Suprapubic skin (tissue), 4 donors: ENCODE measurements at regions not wholly inside any gene's neighbourhood (a gene's known extent, or its start where the extent isn't known, plus 50 kb on each side); places are given as distances from the start of the nearest gene placed in this dataset.
"Not testable (repeated sequence)": the region's sequence is repeated elsewhere in the genome, so short reads cannot be mapped to it uniquely, and the experiment has no call there.

Experiments used
- DNase-seq, 2 donors: peaks; one replicate each; pipeline ENCODE4 v3.0.0-alpha.2; 2019; ENCODE audit warnings: low spot score in 2 of 2
- H3K27ac ChIP-seq: fragments of 200-600 bp; sonication (generic); one replicate; pipeline ENCODE4 v1.5.1; 2019
- H3K27me3 ChIP-seq: fragments of 200-600 bp; sonication (generic); one replicate; pipeline ENCODE4 v1.5.1; 2019
- H3K36me3 ChIP-seq: fragments of 200-600 bp; sonication (generic); one replicate; pipeline ENCODE4 v1.5.1; 2019
- H3K4me1 ChIP-seq: fragments of 200-600 bp; sonication (generic); one replicate; pipeline ENCODE4 v1.5.1; 2019
- H3K4me3 ChIP-seq: fragments of 200-600 bp; sonication (generic); one replicate; pipeline ENCODE4 v1.5.1; 2019; ENCODE audit warnings: mild to moderate bottlenecking
- H3K9me3 ChIP-seq: fragments of 200-600 bp; sonication (generic); one replicate; pipeline ENCODE4 v1.5.1; 2019
- EP300 ChIP-seq: sonication (generic); formaldehyde crosslinking; IDR thresholded peaks from one replicate; pipeline ENCODE4 v1.6.1; 2017; ENCODE audit warnings: antibody characterized with exemption
- POLR2A ChIP-seq, 2 donors: fragments of 450-650 bp; IDR thresholded peaks; one replicate each; pipeline ENCODE4 v1.6.1; 2017; ENCODE audit warnings: antibody characterized with exemption in 2 of 2, mild to moderate bottlenecking in 2 of 2, moderate library complexity in 2 of 2
- POLR2AphosphoS5 ChIP-seq, 3 donors: sonication (generic); formaldehyde crosslinking; IDR thresholded peaks; one replicate each; pipeline ENCODE4 v1.6.1; 2017; ENCODE audit warnings: antibody characterized with exemption in 3 of 3
- WGBS: methylation state at CpG from one replicate; pipeline ENCODE4 v1.1.5; 2018; 5-methylcytosine and 5-hydroxymethylcytosine counted together
- TF ChIP-seq, protein P1 (sequence below), 2 donors: fragments of 200-600 bp in 1 of 2; fragments of 450-650 bp in 1 of 2; sonication (generic) in 1 of 2; IDR thresholded peaks; one replicate each; pipeline ENCODE4 v1.5.1; 2016 to 2019; ENCODE audit warnings: antibody characterized with exemption in 2 of 2, mild to moderate bottlenecking in 1 of 2, moderate library complexity in 1 of 2

DNA sequence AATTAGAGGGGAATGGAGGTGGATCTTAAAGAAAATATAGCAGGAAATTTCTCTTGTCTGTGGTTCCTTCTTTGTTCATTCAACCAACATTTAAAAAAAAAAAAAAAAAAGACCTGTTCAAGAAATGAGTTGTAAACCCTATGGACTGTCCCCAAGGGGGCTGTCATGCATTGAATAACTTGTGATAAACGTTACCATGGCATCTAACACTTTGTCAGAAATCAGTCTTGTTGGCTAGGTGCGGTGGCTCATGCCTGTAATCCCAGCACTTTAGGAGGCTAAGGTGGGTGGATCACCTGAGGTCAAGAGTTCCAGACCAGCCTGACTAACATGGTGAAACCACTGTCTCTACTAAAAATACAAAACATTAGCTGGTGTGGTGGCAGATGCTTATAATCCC is 381.7 kb downstream of the BCKDHB start:
- no peak for DNase-seq
- no peak overlapping the region for H3K27ac ChIP-seq
- no peak overlapping the region for H3K4me3 ChIP-seq
- TF ChIP-seq EP300: no peak
- H3K9me3 ChIP-seq: no peaks in the 10 kb centered on the region
- H3K36me3 ChIP-seq: no peaks in the 10 kb centered on the region
- no peaks in the 10 kb centered on the region for H3K4me1 ChIP-seq
- no peaks in the 10 kb centered on the region for H3K27me3 ChIP-seq
- 72% methylated on average over 2 of the region's 2 CpGs for WGBS

DNA sequence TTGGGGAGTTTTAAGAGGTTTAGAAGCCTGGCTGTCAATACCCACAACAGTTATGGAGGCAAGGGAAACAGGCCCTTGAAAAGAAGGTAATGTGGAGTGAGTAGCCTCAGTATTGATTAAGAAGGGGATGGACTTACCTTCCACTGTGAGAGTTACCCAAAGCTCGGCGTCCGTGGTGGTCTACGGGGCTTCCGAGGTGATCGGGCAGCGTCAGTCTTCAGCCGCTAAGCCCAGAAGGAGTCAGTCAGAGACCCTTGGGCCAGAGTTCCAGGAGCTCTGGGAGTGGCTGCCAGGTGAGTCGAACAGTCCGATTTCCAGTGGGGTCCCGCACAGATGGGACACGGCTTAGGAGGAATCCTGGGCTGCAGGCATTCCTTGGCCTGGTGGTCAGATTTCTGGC is 379.0 kb downstream of the BCKDHB start:
- not testable (repeated sequence) for DNase-seq, H3K27ac ChIP-seq, H3K27me3 ChIP-seq, H3K4me3 ChIP-seq, H3K36me3 ChIP-seq, H3K4me1 ChIP-seq, H3K9me3 ChIP-seq
- 92% methylated on average over 8 of the region's 12 CpGs for WGBS

DNA sequence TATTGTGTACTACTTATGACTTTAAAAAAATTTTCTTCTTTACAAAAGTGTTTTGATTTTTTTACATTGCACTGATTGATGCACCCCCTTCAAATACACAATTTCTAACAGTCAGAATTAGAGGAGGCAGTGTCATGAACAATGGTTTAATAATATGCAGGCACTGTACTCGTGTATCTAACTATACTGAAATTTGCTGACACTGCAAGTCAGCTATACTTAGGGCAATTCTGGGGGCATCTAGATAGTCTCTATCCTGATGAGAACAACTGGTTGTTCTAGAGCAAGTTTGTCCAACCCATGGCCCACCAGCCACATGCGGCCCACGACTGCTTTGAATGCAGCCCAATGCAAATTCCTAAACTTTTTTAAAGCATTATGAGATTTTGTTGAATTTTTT is 375.6 kb downstream of the BCKDHB start:
- no peaks in the 10 kb centered on the region for H3K27me3 ChIP-seq
- H3K9me3 ChIP-seq: no peaks in the 10 kb centered on the region
- H3K27ac ChIP-seq: no peak overlapping the region
- no peak for DNase-seq
- TF ChIP-seq POLR2A (IDR thresholded peaks at IDR 0.05) (no peak), EP300 (no peak), POLR2AphosphoS5 (IDR thresholded peaks at IDR 0.05) (no peak)
- TF ChIP-seq, protein P1, sequence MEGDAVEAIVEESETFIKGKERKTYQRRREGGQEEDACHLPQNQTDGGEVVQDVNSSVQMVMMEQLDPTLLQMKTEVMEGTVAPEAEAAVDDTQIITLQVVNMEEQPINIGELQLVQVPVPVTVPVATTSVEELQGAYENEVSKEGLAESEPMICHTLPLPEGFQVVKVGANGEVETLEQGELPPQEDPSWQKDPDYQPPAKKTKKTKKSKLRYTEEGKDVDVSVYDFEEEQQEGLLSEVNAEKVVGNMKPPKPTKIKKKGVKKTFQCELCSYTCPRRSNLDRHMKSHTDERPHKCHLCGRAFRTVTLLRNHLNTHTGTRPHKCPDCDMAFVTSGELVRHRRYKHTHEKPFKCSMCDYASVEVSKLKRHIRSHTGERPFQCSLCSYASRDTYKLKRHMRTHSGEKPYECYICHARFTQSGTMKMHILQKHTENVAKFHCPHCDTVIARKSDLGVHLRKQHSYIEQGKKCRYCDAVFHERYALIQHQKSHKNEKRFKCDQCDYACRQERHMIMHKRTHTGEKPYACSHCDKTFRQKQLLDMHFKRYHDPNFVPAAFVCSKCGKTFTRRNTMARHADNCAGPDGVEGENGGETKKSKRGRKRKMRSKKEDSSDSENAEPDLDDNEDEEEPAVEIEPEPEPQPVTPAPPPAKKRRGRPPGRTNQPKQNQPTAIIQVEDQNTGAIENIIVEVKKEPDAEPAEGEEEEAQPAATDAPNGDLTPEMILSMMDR (IDR thresholded peaks at IDR 0.05): no peak
- WGBS: 89% methylated on average over 3 of the region's 3 CpGs
- H3K4me1 ChIP-seq: no peaks in the 10 kb centered on the region
- H3K36me3 ChIP-seq: no peaks in the 10 kb centered on the region
- no peak overlapping the region for H3K4me3 ChIP-seq

DNA sequence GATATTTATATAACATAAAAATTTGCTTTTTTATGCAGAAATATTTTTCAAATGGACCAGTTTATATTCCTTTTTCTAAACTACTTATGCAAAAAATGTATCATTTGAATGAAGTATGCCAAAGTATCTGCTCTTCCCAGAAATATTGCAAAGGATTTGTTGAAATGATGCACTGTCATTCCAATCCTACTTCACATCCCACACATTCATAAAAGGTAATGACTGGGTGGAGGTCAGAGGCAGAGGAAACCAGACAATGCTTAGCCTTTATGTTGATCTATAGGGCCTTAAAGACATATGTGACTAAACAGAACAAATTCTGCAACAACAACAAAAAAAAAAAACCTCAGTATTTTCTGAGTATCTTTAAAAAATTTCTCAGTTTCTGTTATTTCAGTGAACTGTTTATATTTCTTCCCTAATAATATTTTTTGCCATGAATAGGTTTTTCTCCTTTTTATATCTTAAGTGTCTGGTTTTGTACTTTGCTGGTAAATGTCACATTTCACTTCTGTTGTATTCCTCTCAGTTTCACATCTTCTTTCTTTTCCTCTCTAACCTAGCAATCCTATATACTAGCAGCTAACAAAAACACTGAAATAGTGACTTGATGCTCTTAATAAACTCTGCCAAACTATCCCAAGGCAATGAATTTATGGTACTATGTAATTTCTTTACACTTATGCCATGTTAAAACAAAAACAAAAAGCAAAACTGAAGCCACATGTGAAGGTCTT is 374.1 kb downstream of the BCKDHB start:
- Histone ChIP-seq H3K4me1 (no peaks in the 10 kb centered on the region), H3K27ac (no peak overlapping the region), H3K27me3 (no peaks in the 10 kb centered on the region), H3K4me3 (no peak overlapping the region), H3K9me3 (no peaks in the 10 kb centered on the region), H3K36me3 (no peaks in the 10 kb centered on the region)
- TF ChIP-seq EP300 (no peak), POLR2A (IDR thresholded peaks at IDR 0.05) (no peak), POLR2AphosphoS5 (IDR thresholded peaks at IDR 0.05) (no peak)
- TF ChIP-seq, protein P1 (IDR thresholded peaks at IDR 0.05): no peak
- no peak for DNase-seq

DNA sequence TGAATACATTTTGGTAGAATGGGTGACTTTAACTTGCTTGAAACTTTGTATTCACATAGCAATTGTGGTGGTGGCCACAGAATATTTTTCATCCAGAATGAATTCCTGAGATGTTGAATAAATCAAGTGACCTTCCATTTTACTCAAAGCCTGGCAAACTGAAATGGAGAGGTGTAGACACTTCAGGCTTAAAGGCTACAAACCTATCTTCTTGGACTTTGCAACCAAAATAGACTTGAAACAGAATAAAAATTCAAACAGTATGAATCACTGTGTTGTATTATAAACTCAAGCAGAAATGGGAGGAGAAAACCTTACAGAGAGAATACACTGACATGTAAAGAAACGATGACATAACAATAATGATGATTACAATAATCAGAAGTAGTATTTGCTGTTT is 371.6 kb downstream of the BCKDHB start:
- no peak overlapping the region for H3K4me3 ChIP-seq
- no peaks in the 10 kb centered on the region for H3K9me3 ChIP-seq
- H3K27ac ChIP-seq: no peak overlapping the region
- 98% methylated on average over 1 of the region's 1 CpG for WGBS
- no peaks in the 10 kb centered on the region for H3K27me3 ChIP-seq
- no peaks in the 10 kb centered on the region for H3K4me1 ChIP-seq
- no peak for DNase-seq
- H3K36me3 ChIP-seq: no peaks in the 10 kb centered on the region
- TF ChIP-seq EP300 (no peak), POLR2A (IDR thresholded peaks at IDR 0.05) (no peak), POLR2AphosphoS5 (IDR thresholded peaks at IDR 0.05) (no peak)
- TF ChIP-seq, protein P1 (IDR thresholded peaks at IDR 0.05): no peak

DNA sequence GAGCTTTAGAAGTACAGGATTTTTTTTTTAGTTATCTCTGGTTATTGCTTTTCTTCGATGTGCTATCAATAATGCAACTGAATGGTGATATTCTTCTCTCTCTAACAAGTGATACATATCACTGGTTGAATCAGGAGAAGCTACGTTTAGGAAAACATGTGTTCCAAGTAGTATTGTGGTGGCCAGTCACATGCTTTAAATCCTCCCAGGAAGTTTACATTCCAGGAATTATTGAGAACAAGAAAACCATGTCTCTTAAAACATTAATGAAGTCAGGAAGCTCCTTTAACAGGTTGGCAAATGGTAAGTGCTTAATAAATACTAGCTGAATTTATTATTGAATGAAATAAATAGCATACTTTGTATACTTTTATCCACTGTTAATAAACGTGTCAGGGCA is 371.1 kb downstream of the BCKDHB start:
- no peaks in the 10 kb centered on the region for H3K27me3 ChIP-seq
- H3K27ac ChIP-seq: no peak overlapping the region
- H3K4me3 ChIP-seq: no peak overlapping the region
- H3K9me3 ChIP-seq: no peaks in the 10 kb centered on the region
- 63% methylated on average over 3 of the region's 3 CpGs for WGBS
- no peak for DNase-seq
- no peaks in the 10 kb centered on the region for H3K4me1 ChIP-seq
- TF ChIP-seq EP300 (no peak), POLR2A (IDR thresholded peaks at IDR 0.05) (no peak)
- H3K36me3 ChIP-seq: no peaks in the 10 kb centered on the region

DNA sequence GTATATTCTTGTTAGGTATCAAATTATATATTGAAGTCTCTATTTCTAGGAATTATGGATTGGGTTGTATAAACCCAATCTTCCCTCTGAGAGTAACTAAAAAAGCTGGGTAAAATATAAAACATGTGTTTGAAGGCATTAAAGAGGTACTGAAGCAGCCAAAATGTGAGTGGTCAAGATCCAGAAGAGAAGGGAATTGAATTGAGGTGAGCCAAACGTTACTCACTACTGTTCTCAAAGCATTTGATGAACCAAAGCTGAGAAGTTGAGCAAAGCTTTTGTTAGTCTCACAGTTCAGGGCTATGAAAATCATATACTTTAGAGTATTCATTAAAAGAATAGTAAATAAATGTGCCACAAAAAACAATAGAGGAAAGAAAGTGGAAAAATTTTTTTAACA is 365.8 kb downstream of the BCKDHB start:
- 59% methylated on average over 1 of the region's 1 CpG for WGBS
- Histone ChIP-seq H3K4me3 (no peak overlapping the region), H3K27ac (no peak overlapping the region), H3K4me1 (no peaks in the 10 kb centered on the region), H3K27me3 (no peaks in the 10 kb centered on the region), H3K9me3 (no peaks in the 10 kb centered on the region), H3K36me3 (no peaks in the 10 kb centered on the region)
- DNase-seq: no peak
- TF ChIP-seq EP300: no peak
- TF ChIP-seq, protein P1 (IDR thresholded peaks at IDR 0.05): no peak
- TF ChIP-seq POLR2AphosphoS5 (IDR thresholded peaks at IDR 0.05): no peak
- no peak for TF ChIP-seq POLR2A (IDR thresholded peaks at IDR 0.05)
